Stimulated activated CD8-positive, alpha-beta memory T cell treated with anti-CD3 and anti-CD28 coated beads, Interleukin-4, amount 100 ng/mL, for 48 hours (primary cell): ENCODE measurements at regions not wholly inside any gene's neighbourhood (a gene's known extent, or its start where the extent isn't known, plus 50 kb on each side); places are given as distances from the start of the nearest gene placed in this dataset.
A peak's percentile ranks its signal among the peaks of the same experiment; 100 is the strongest.

ENCODE experiments used
- DNase-seq: peaks from one replicate; pipeline ENCODE4 v3.0.0-alpha.2; 2020

- DNase-seq = no peak
Measured at GRCh38 chr3:68148447-68148846, 494.0 kb upstream of the SUCLG2 start.

- DNase-seq = no peak
Measured at GRCh38 chr3:68142441-68142840, 488.0 kb upstream of the SUCLG2 start.

DNA sequence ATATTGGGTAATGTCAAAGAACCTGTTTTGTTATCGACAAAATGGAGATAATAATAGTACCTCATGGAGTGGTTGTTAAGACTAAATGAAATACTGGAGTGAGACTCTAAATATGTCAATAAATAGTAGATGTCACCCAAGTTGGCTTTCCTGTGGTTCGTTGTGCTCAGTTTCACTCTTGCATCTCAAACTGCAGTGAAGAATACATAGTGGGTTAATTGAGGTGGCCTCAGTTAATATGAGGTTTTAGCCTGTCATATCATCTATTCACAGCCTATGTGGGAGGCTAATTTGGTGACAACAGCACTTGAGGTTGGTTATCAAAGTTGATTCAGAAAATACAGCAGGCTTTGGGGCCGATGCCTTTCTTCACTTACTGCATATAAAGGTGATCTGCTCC, 485.5 kb upstream of the SUCLG2 start:
- DNase-seq = no peak

- no peak for DNase-seq
Measured at GRCh38 chr3:68136411-68136810, 482.0 kb upstream of the SUCLG2 start.

DNA sequence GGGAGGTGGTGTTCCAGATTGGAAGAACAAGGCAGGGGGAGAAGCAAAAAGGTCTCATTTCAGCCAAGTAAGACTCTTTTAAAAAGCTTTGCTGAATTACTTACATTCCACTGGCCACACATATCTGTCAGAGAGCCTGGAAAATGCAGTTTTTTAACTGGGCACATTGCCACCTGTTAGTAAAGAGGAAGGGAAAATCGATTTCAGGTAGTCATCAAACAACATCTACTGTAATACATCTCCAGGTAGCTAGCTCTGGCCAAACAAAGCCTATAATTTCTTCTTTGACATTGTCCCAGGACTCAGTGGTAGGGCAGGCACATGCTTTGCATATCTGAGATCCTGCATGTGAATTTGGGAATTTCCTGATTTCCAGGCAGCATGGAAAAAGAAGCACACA, 480.7 kb upstream of the SUCLG2 start:
- no peak for DNase-seq

DNA sequence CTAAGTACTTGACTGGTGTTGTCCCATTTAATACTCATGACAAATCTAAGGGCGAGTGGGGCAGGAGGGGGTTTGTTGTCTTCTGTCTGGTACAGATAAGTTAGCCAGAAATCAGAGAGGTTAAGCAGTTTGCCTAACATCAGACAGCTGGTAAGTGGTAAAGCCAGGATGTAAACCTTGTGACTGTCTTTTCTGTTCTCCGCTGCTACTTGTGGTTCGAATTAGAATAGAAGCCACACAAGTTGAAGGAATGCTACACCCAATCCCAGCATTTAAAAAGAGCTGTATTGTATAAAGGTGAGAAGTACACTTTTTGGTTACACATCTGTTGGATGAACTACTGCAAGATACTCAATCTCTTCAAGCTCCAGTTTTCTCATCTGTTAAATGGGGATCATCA, 474.7 kb upstream of the SUCLG2 start:
- DNase-seq = no peak

GRCh38 chr3:68123231-68123630, 468.8 kb upstream of the SUCLG2 start:
- DNase-seq = no peak

DNA sequence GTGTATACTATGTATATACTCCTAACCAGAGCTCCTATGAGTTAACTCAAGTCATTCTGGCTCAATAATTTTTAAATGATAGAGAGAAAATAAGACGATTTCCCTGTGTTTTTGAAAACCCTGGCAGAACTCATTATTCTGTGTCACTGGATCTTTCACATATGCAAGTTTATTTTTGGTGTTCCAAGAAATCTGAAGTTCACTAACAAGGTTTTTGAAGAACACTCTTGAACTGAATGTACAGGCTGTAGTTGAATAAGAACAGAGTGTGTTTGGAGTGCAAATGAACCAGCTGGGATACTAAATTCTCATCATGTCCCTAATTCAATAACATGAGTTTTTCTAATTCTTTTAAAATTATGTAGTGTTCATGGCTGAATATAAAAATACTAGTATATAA, 466.9 kb upstream of the SUCLG2 start:
- DNase-seq = no peak

- no peak for DNase-seq
Measured at GRCh38 chr3:68116580-68116979, 462.2 kb upstream of the SUCLG2 start.

- DNase-seq = no peak
Measured at GRCh38 chr3:68103811-68104210, 449.4 kb upstream of the SUCLG2 start.

GRCh38 chr3:68090571-68090970, 436.2 kb upstream of the SUCLG2 start:
- no peak for DNase-seq

DNA sequence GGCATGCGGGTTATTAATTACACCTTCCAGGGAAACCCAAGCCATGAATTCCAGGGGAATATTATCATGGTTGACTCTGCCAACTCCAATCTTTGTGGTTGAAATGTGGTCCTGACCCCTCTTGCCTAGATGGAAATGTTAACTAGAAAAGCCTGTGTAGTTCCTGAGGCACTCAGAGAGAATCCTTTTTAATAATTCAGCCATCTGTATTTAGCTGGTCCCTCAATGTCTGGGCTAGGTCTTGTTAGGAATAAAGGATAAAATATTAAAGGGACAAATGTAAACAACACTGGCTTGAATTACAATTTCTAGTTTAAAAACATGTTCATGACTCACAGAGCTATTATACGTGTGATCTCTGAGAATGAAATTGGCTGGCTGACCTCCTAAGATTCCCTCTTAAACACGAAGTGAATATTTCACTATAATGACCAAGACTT, 435.2 kb upstream of the SUCLG2 start:
- no peak for DNase-seq

GRCh38 chr3:68088636-68089035, 434.2 kb upstream of the SUCLG2 start:
- DNase-seq = no peak

DNA sequence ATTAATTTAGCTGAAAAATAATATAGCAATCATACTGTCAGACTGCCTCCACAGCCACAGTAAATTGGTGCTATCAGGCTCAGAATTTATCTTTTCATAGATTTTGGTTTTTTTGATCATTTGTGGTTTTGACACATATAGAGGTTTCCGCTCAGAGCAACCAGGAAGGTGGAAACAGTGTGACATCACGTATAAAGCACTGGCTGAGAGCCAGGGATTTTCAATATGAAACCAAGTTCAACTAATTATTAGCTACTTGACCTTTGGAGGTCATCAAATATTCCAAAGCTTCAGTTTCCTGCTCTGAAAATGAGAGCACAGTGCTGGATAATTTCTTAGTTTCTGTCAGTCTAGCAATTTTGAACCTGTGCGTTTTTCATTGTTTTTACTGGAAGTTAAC, 433.8 kb upstream of the SUCLG2 start:
- peak; percentile 42 for DNase-seq

DNA sequence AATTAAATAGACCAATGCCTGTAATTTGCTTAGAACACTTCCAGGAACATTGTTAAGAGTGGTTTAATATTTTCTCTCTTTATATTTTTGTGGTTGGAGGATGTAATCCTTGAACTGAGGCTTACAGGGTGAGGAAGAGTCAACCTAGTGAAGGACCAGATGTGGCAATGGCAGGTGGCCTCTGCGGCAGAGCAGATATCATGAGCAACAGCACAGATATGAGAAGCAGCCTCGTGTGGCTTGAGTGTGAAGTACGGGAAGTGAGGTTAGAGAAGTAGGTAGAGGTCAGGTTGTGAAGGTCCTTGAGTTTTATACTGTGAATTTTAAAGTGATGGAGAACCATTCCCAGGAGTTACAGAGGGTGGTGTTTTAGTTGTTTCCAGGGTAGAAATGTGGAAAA, 417.6 kb upstream of the SUCLG2 start:
- no peak for DNase-seq

DNA sequence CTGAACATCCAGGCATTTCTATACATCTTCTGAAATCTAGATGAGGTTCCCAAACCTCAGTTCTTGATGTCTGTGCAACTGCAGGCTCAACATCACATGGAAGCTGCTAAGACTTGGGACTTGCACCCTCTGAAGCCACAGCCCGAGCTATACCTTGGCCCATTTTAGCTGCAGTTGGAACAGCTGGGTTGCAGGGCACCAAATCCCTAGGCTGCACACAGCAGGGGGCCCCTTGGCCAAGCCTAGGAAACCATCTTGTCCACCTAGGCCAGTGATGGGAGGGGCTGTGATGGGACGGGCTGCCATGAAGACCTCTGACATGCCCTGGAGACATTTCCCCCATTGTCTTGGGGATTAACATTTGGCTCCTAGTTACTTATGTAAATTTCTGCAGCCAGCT, 415.8 kb upstream of the SUCLG2 start:
- DNase-seq = no peak

GRCh38 chr3:68067314-68067713, 412.9 kb upstream of the SUCLG2 start:
- no peak for DNase-seq

- no peak for DNase-seq
Measured at GRCh38 chr3:68062926-68063325, 408.5 kb upstream of the SUCLG2 start.

DNA sequence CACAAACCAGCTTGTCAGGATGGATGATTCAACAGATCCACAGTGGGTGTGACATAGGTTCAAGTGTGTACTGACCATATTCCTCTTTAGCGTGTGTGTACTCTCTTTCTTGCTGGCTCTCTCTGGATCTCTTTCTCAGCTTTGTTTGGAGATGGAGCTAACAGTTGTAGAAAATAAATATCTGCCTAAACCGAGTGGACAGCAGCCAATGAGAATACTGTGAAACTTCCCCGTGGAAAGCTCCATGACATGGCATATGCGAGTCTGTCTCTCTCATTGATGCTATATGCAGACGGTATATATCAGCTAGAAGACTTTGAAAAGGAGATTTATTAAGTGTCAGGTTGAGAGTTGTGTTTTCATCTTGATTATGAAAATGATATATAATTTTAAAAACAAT, 406.5 kb upstream of the SUCLG2 start:
- no peak for DNase-seq

DNA sequence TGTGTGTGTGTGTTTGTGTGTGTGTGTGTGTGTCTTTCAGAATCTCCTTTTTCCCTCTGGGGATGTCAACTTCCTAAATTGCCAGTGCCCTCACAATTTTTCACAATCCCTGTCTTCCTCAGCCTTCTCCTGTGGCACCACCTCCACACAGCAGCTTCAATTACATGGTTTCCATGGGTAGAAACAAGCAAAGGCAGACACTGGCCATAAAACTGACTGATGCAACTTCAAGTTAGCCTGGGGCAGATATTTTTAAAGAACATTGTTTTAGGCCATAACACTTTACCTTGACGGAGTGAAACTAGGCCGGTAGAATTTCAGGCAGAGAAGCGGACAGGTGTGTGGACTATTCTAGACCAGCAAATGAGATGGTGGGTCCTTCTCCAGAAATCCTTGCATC, 405.8 kb upstream of the SUCLG2 start:
- DNase-seq = no peak

- no peak for DNase-seq
Measured at GRCh38 chr3:68059628-68060152, 405.3 kb upstream of the SUCLG2 start.

DNA sequence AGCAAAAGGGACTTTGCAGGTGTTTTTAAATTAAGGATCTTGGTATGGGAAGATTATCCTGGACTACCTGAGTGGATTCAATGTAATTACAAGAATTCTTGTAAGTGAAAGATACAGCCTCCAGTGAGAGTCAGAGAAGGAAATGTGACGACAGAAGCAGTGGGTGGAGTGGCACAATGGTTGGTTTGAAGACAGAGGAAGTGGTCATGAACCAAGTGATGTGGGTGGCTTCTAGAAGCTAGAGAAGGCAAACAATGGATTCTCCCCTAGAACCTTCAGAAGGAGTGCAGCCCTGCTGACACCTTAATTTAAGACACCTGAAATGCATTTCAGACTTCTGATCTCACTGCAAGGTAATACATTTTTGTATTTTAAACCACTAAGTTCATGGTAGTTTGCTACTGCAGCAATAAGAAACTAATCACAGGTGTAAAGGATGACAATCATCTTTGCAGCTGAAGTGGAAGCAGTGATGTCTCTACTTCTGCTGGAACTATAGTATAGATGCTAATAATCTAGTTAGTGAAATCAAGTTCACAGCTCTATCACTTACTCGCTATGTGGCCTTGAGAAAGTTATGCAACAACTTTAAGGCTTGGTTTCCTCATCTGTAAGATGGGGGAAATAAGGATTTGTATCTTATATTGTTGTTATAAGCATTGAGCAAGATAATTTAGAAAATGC, 403.4 kb upstream of the SUCLG2 start:
- peak; percentile 59 for DNase-seq

- no peak for DNase-seq
Measured at GRCh38 chr3:68056556-68056955, 402.1 kb upstream of the SUCLG2 start.

- DNase-seq = no peak
Measured at GRCh38 chr3:68055215-68055614, 400.8 kb upstream of the SUCLG2 start.

GRCh38 chr3:68049776-68050175, 395.4 kb upstream of the SUCLG2 start:
- no peak for DNase-seq
